VCaP (cell line): ENCODE measurements at regions not wholly inside any gene's neighbourhood (a gene's known extent, or its start where the extent isn't known, plus 50 kb on each side); places are given as distances from the start of the nearest gene placed in this dataset.
"Not testable (repeated sequence)": the region's sequence is repeated elsewhere in the genome, so short reads cannot be mapped to it uniquely, and the experiment has no call there.

Experiments used
- H3K27ac ChIP-seq: fragments of 450-650 bp; 2 replicates; pipeline ENCODE4 v1.5.1; 2017
- CTCF ChIP-seq: fragments of 450-650 bp; conservative IDR thresholded peaks from 2 replicates; pipeline ENCODE4 v1.5.1; 2017; ENCODE audit warnings: mild to moderate bottlenecking, moderate library complexity

DNA sequence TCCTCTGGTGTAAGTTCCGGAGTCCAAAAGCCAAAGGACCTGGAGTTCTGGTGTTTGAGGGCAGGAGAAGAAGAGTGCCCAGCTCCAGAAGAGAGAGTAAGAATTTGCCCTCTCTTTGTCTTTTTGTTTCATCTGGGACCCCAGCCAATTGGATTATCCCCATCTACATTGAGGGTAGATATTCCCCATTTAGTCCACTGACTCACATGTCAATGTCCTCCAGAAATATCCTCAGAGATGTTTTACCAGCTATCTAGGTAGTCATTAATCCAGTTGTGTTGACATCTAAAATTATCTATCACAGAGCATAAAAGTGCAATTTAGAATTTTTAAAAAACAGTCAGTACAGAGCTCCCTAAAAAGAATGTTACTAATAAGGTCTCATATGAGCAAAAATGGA is 132.9 kb upstream of the TMEM47 start:
- H3K27ac ChIP-seq, result no peak overlapping the region
- no peak for TF ChIP-seq CTCF

- TF ChIP-seq CTCF, result no peak
Observed at GRCh38 chrX:34805951-34806350, 136.6 kb upstream of the FAM47B start.

DNA sequence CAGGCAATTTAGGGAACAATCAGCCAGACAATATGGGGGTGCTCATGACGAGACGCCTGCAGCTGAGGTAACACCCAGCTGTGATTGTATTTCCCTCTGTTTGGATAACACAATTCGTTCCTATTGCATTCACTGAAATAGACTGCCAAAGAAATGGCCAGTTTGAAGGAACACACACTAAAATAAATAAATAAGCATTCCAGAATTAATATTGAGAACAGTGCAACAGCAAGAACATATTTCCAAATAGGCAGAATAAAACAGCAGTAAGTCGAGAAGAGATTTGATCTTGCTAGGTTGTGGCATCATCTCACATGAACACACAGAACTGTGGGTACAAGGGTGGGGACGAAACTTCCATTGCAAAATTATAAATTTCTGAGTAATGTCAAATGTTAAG is 133.5 kb upstream of the FAM47B start:
- no peak for TF ChIP-seq CTCF
- no peak overlapping the region for H3K27ac ChIP-seq

More at GRCh38 chrX:34805951-34806350, 136.6 kb upstream of the FAM47B start:
- H3K27ac ChIP-seq, result no peak overlapping the region

GRCh38 chrX:34810364-34810763 is 132.2 kb upstream of the FAM47B start:
- no peak overlapping the region for H3K27ac ChIP-seq
- no peak for TF ChIP-seq CTCF

- no peak overlapping the region for H3K27ac ChIP-seq
Observed at GRCh38 chrX:34810916-34811315, 131.7 kb upstream of the FAM47B start.

DNA sequence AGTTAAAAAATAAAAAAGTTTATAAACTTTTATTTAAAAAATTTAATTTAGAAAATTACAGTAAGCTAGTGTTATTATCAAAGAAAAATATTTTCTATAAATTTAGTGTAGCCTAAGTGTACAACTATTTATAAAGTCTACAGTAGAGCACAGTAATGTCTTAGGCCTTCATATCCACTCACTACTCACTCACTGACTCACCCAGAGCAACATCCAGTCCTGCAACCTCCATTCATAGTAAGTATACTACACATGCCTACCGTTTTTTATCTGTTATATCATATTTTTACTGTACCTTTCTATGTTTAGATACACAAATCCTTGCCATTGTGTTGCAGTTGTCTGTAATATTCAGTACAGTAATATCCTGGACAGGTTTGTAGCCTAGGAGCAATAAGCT is 129.0 kb upstream of the FAM47B start:
- no peak overlapping the region for H3K27ac ChIP-seq
- TF ChIP-seq CTCF, result no peak

More at GRCh38 chrX:34810916-34811315, 131.7 kb upstream of the FAM47B start:
- no peak for TF ChIP-seq CTCF

DNA sequence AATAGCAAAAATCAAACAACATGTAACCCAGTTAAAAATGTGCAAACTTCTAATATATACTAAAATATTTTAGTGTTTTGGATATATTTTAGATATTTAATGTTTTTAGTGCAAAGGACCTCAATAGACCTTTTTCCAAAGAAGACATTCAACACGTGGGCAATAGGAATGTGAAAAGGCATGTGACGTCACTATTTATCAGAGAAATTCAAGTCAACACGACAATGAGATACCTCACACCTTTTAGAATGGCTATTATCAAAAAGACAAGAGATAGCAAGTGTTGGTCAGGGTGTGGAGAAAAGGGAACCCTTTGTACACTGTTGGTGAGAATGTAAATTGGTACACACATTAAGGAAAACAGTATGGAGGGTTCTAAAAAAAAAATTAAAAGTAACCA is 115.6 kb upstream of the FAM47B start:
- no peak for TF ChIP-seq CTCF
- no peak overlapping the region for H3K27ac ChIP-seq

- no peak for TF ChIP-seq CTCF
- no peak overlapping the region for H3K27ac ChIP-seq
Observed at GRCh38 chrX:34839451-34839850, 103.1 kb upstream of the FAM47B start.

- not testable (repeated sequence) for H3K27ac ChIP-seq
Observed at GRCh38 chrX:34841205-34841604, 101.4 kb upstream of the FAM47B start.
